Calu3 (cell line): ENCODE measurements at regions not wholly inside any gene's neighbourhood (a gene's known extent, or its start where the extent isn't known, plus 50 kb on each side); places are given as distances from the start of the nearest gene placed in this dataset.

Source experiments
- BruUV-seq: library from RNA; stranded (reverse); fragments of 400-500 nt; replicated peaks from 2 replicates; lab custom pipeline; 2021; lab: Mats Ljungman, UMichigan
- CTCF ChIA-PET: fragments of 300-600 bp; sonication (Branson Sonifier 250); formaldehyde crosslinking; loops from one replicate; lab custom pipeline; 2022; ENCODE audit warnings: antibody characterized with exemption; lab: Charles Lee
- DNase-seq: peaks from one replicate; pipeline ENCODE4 v3.0.0; 2022
- H3K27ac Mint-ChIP-seq: one replicate; pipeline ENCODE4 v1.8.0; 2022; ENCODE audit warnings: mixed read lengths; ENCODE audit not compliant: unreplicated experiment
- H3K27me3 Mint-ChIP-seq: one replicate; pipeline ENCODE4 v1.8.0; 2022; ENCODE audit warnings: mixed read lengths; ENCODE audit not compliant: unreplicated experiment
- H3K36me3 Mint-ChIP-seq: one replicate; pipeline ENCODE4 v1.8.0; 2022; ENCODE audit warnings: mild to moderate bottlenecking, moderate library complexity, mixed read lengths; ENCODE audit not compliant: insufficient read depth, unreplicated experiment
- H3K4me1 Mint-ChIP-seq: one replicate; pipeline ENCODE4 v1.8.0; 2022; ENCODE audit warnings: mild to moderate bottlenecking, low read depth, mixed read lengths; ENCODE audit not compliant: unreplicated experiment
- H3K4me3 Mint-ChIP-seq: one replicate; pipeline ENCODE4 v1.8.0; 2022; ENCODE audit warnings: mild to moderate bottlenecking, low read depth, moderate library complexity, mixed read lengths; ENCODE audit not compliant: unreplicated experiment
- H3K9me3 Mint-ChIP-seq: one replicate; pipeline ENCODE4 v1.8.0; 2022; ENCODE audit warnings: low read depth, mixed read lengths; ENCODE audit not compliant: unreplicated experiment
- CTCF ChIP-seq: fragments of 200-600 bp; IDR thresholded peaks from one replicate; pipeline ENCODE4 v1.8.0; 2022; ENCODE audit warnings: antibody characterized with exemption; ENCODE audit not compliant: unreplicated experiment
- intact Hi-C: fragments of 100-400 bp; cut with micrococcal nuclease; formaldehyde crosslinking; loops from one replicate; pipeline ENCODE4 v1.10.0; 2022; ENCODE audit not compliant: unreplicated experiment

- Mint-ChIP-seq H3K27ac (no peak overlapping the region), H3K9me3 (no peaks in the 10 kb centered on the region), H3K4me1 (no peaks in the 10 kb centered on the region), H3K36me3 (no peaks in the 10 kb centered on the region), H3K4me3 (no peak overlapping the region), H3K27me3 (peaks cover 84% of the 10 kb centered on the region)
- TF ChIP-seq CTCF: no peak
- DNase-seq: no peak
- intact Hi-C loops: no loop called here
- CTCF ChIA-PET: no interaction called here
- no TSS peak for BruUV-seq
Measured at GRCh38 chr1:213387380-213388015, 336.5 kb downstream of the RPS6KC1 start.

- CTCF ChIA-PET: no interaction called here
- intact Hi-C loops: no loop called here
- Mint-ChIP-seq H3K4me3 (no peak overlapping the region), H3K36me3 (no peaks in the 10 kb centered on the region), H3K9me3 (no peaks in the 10 kb centered on the region), H3K27me3 (peaks cover 90% of the 10 kb centered on the region), H3K4me1 (no peaks in the 10 kb centered on the region), H3K27ac (no peak overlapping the region)
- DNase-seq: no peak
- BruUV-seq: no TSS peak
- TF ChIP-seq CTCF: no peak
Measured at GRCh38 chr1:213388199-213388598, 337.2 kb downstream of the RPS6KC1 start.

- Mint-ChIP-seq H3K4me1 (no peaks in the 10 kb centered on the region), H3K9me3 (no peaks in the 10 kb centered on the region), H3K4me3 (no peak overlapping the region), H3K36me3 (no peaks in the 10 kb centered on the region), H3K27ac (no peak overlapping the region), H3K27me3 (peaks cover 99% of the 10 kb centered on the region)
- DNase-seq: no peak
- intact Hi-C loops: no loop called here
- TF ChIP-seq CTCF: no peak
- CTCF ChIA-PET: no interaction called here
- BruUV-seq: no TSS peak
Measured at GRCh38 chr1:213389061-213389581, 338.1 kb downstream of the RPS6KC1 start.

- H3K27ac Mint-ChIP-seq: no peak overlapping the region
- peaks cover 99% of the 10 kb centered on the region for H3K27me3 Mint-ChIP-seq
- H3K36me3 Mint-ChIP-seq: no peaks in the 10 kb centered on the region
- TF ChIP-seq CTCF: no peak
- no TSS peak for BruUV-seq
- no peaks in the 10 kb centered on the region for H3K9me3 Mint-ChIP-seq
- intact Hi-C loops: no loop called here
- CTCF ChIA-PET: no interaction called here
- no peak for DNase-seq
- no peak overlapping the region for H3K4me3 Mint-ChIP-seq
- no peaks in the 10 kb centered on the region for H3K4me1 Mint-ChIP-seq
Measured at GRCh38 chr1:213391445-213391844, 340.4 kb downstream of the RPS6KC1 start.
